Panc1 (cell line): ENCODE measurements at regions not wholly inside any gene's neighbourhood (a gene's known extent, or its start where the extent isn't known, plus 50 kb on each side); places are given as distances from the start of the nearest gene placed in this dataset.

Experiments
- ATAC-seq: fragments of 200-7000 bp; cut with Tn5 transposase; 2 replicates; pipeline ENCODE4 v1.9.1; 2020; ENCODE audit warnings: mild to moderate bottlenecking, moderate library complexity
- BruUV-seq: library from RNA; stranded (reverse); fragments of 400-500 nt; replicated peaks from 2 replicates; lab custom pipeline; 2021; lab: Mats Ljungman, UMichigan
- CTCF ChIA-PET: fragments of 300-600 bp; sonication (Branson Sonifier 250); formaldehyde crosslinking; loops from one replicate; lab custom pipeline; 2022; ENCODE audit warnings: antibody characterized with exemption; lab: Charles Lee
- POLR2A ChIA-PET: fragments of 300-600 bp; sonication (Branson Sonifier 250); formaldehyde crosslinking; loops from one replicate; lab custom pipeline; 2022; ENCODE audit warnings: antibody characterized with exemption; lab: Charles Lee
- DNase-seq: peaks from one replicate; pipeline ENCODE4 v3.0.0-alpha.2; 2010; ENCODE audit warnings: low read depth, low spot score
- H3K27ac ChIP-seq: 2 replicates; pipeline ENCODE4 v1.5.1; 2011; ENCODE audit warnings: mild to moderate bottlenecking, low read length, inconsistent platforms
- H3K27me3 ChIP-seq: fragments of 200-500 bp; sonication (Bioruptor generic); 2 replicates; pipeline ENCODE4 v1.6.0; 2014; ENCODE audit warnings: low read length, inconsistent platforms; ENCODE audit not compliant: control insufficient read depth, insufficient read depth
- H3K36me3 ChIP-seq: fragments of 200-500 bp; sonication (Bioruptor generic); 2 replicates; pipeline ENCODE4 v1.5.1; 2014; ENCODE audit warnings: inconsistent platforms, mild to moderate bottlenecking, low read length, moderate library complexity; ENCODE audit not compliant: control insufficient read depth, insufficient read depth
- H3K4me1 ChIP-seq: 2 replicates; pipeline ENCODE4 v1.5.1; 2011; ENCODE audit warnings: inconsistent platforms, mild to moderate bottlenecking, low read length, moderate library complexity; ENCODE audit not compliant: control insufficient read depth, insufficient read depth
- H3K4me3 ChIP-seq, 2 experiments: 2 replicates each; pipeline ENCODE4 v1.5.1; 2011 to 2012; ENCODE audit warnings: low read depth in 2 of 2, low read length in 2 of 2, mild to moderate bottlenecking in 2 of 2, inconsistent platforms in 1 of 2, moderate library complexity in 1 of 2
- H3K9me3 ChIP-seq: fragments of 200-500 bp; sonication (Bioruptor generic); 2 replicates; pipeline ENCODE4 v1.5.1; 2014; ENCODE audit warnings: low read depth, mild to moderate bottlenecking, inconsistent platforms, low read length, moderate library complexity; ENCODE audit not compliant: control insufficient read depth, insufficient read depth
- POLR2AphosphoS5 ChIP-seq: IDR thresholded peaks from 2 replicates; pipeline ENCODE4 v1.6.1; 2012; ENCODE audit warnings: mild to moderate bottlenecking, low read depth, low read length, moderate library complexity
- REST ChIP-seq, 2 experiments: IDR thresholded peaks; 2 replicates each; pipeline ENCODE4 v1.6.1; 2011 to 2012; ENCODE audit warnings: low read depth in 2 of 2, control low read depth in 1 of 2, low read length in 1 of 2, mild to moderate bottlenecking in 1 of 2, moderate library complexity in 1 of 2; ENCODE audit not compliant: insufficient read depth in 1 of 2
- SIN3A ChIP-seq: IDR thresholded peaks from 2 replicates; pipeline ENCODE4 v1.6.1; 2012; ENCODE audit warnings: low read depth, mild to moderate bottlenecking, low read length, moderate library complexity, borderline replicate concordance; ENCODE audit not compliant: insufficient read depth
- TCF7L2 ChIP-seq: IDR thresholded peaks from 2 replicates; pipeline ENCODE4 v1.6.1; 2011; ENCODE audit warnings: mild to moderate bottlenecking, low read depth, low read length, inconsistent platforms
- in situ Hi-C: cut with HindIII; loops from 2 replicates; pipeline ENCODE4 v1.10.0; 2016; ENCODE audit warnings: low sequenced_read_pairs, low pct_unique_long_range_greater_than_20kb
- intact Hi-C: fragments of 100-400 bp; cut with micrococcal nuclease; formaldehyde crosslinking; loops from one replicate; pipeline ENCODE4 v1.10.0; 2022; ENCODE audit not compliant: unreplicated experiment
- TF ChIP-seq, protein P1 (sequence below): fragments of 450-650 bp; IDR thresholded peaks from 2 replicates; pipeline ENCODE4 v1.5.1; 2017; ENCODE audit warnings: mild to moderate bottlenecking

GRCh38 chr19:29022165-29022564 lies 190.8 kb downstream of the UQCRFS1 start:
- in situ Hi-C loops, result no loop called here
- Histone ChIP-seq H3K36me3 (no peaks in the 10 kb centered on the region), H3K27me3 (no peaks in the 10 kb centered on the region; the same call in 1 of the 2 replicates), H3K9me3 (no peaks in the 10 kb centered on the region), H3K4me1 (no peaks in the 10 kb centered on the region), H3K4me3 (no peak overlapping the region), H3K27ac (no peak overlapping the region)
- ChIA-PET POLR2A (interaction anchor here (0.6 kb wide), 1 partner anchor 54 kb away, joined by 3 read pairs; no protein-coding TSS in a partner anchor), CTCF (no interaction called here)
- no peak for TF ChIP-seq POLR2AphosphoS5
- no peak for TF ChIP-seq TCF7L2
- TF ChIP-seq, protein P1, sequence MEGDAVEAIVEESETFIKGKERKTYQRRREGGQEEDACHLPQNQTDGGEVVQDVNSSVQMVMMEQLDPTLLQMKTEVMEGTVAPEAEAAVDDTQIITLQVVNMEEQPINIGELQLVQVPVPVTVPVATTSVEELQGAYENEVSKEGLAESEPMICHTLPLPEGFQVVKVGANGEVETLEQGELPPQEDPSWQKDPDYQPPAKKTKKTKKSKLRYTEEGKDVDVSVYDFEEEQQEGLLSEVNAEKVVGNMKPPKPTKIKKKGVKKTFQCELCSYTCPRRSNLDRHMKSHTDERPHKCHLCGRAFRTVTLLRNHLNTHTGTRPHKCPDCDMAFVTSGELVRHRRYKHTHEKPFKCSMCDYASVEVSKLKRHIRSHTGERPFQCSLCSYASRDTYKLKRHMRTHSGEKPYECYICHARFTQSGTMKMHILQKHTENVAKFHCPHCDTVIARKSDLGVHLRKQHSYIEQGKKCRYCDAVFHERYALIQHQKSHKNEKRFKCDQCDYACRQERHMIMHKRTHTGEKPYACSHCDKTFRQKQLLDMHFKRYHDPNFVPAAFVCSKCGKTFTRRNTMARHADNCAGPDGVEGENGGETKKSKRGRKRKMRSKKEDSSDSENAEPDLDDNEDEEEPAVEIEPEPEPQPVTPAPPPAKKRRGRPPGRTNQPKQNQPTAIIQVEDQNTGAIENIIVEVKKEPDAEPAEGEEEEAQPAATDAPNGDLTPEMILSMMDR, result no peak
- no peak for TF ChIP-seq REST (IDR thresholded peaks at IDR 0.05; ENCODE audit: insufficient read depth in 1 of 2, low read depth in 2 of 2, low read length in 1 of 2)
- TF ChIP-seq SIN3A, result no peak
- no TSS peak for BruUV-seq
- ATAC-seq, result no peak
- DNase-seq, result no peak
- intact Hi-C loops, result no loop called here

- no peak for TF ChIP-seq TCF7L2
- TF ChIP-seq, protein P1, result no peak
- no peak for TF ChIP-seq REST (IDR thresholded peaks at IDR 0.05; ENCODE audit: insufficient read depth in 1 of 2, low read depth in 2 of 2, low read length in 1 of 2)
- TF ChIP-seq POLR2AphosphoS5, result no peak
- TF ChIP-seq SIN3A, result no peak
- H3K27me3 ChIP-seq, result peaks cover 2% of the 10 kb centered on the region; the same call in 1 of the 2 replicates
Measured at GRCh38 chr19:29021232-29021916, 191.6 kb downstream of the UQCRFS1 start.

More at GRCh38 chr19:29021232-29021916, 191.6 kb downstream of the UQCRFS1 start:
- Histone ChIP-seq H3K36me3 (no peaks in the 10 kb centered on the region), H3K9me3 (no peaks in the 10 kb centered on the region), H3K4me1 (no peaks in the 10 kb centered on the region), H3K4me3 (no peak overlapping the region), H3K27ac (no peak overlapping the region)
- CTCF ChIA-PET, result no interaction called here
- BruUV-seq, result no TSS peak
- DNase-seq, result no peak
- no peak for ATAC-seq
- intact Hi-C loops, result no loop called here
- in situ Hi-C loops, result no loop called here
- POLR2A ChIA-PET, result interaction anchor here (0.6 kb wide), 1 partner anchor 55 kb away, joined by 3 read pairs; no protein-coding TSS in a partner anchor
